ENCODE measurements at regions not wholly inside any gene's neighbourhood (a gene's known extent, or its start where the extent isn't known, plus 50 kb on each side); places are given as distances from the start of the nearest gene placed in this dataset.

DNA sequence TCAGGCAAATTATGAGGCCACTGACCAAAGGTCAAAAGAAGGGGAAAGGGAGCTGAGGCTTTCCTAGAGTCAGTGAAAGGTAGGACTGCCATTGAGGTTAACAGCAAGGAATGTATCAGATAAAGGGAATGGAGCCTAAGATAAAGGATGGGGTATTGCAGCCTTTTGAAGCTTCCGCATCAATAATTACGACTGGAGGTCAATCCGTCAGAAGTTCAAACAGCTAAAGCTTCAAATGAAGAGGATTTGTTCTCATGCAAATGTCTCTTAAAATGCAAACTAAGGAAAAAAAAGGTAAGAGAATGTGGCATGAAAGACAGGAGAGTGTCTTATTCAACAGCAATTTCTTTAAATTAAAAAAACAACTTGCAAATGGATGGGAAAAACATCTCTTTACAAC, 341.1 kb upstream of the RGMB start:
- Mint-ChIP-seq H3K36me3 (ENCODE audit: insufficient read depth, unreplicated experiment) (no peaks in the 10 kb centered on the region), H3K9me3 (ENCODE audit: low read depth, unreplicated experiment) (no peaks in the 10 kb centered on the region), H3K27ac (ENCODE audit: unreplicated experiment) (no peak overlapping the region), H3K4me3 (ENCODE audit: low read depth, unreplicated experiment) (no peak overlapping the region), H3K27me3 (ENCODE audit: unreplicated experiment) (no peaks in the 10 kb centered on the region), H3K4me1 (ENCODE audit: low read depth, unreplicated experiment) (no peaks in the 10 kb centered on the region)
- intact Hi-C loops (cut with micrococcal nuclease; ENCODE audit: unreplicated experiment): no loop called here
- DNase-seq: no peak
- TF ChIP-seq, protein P1, sequence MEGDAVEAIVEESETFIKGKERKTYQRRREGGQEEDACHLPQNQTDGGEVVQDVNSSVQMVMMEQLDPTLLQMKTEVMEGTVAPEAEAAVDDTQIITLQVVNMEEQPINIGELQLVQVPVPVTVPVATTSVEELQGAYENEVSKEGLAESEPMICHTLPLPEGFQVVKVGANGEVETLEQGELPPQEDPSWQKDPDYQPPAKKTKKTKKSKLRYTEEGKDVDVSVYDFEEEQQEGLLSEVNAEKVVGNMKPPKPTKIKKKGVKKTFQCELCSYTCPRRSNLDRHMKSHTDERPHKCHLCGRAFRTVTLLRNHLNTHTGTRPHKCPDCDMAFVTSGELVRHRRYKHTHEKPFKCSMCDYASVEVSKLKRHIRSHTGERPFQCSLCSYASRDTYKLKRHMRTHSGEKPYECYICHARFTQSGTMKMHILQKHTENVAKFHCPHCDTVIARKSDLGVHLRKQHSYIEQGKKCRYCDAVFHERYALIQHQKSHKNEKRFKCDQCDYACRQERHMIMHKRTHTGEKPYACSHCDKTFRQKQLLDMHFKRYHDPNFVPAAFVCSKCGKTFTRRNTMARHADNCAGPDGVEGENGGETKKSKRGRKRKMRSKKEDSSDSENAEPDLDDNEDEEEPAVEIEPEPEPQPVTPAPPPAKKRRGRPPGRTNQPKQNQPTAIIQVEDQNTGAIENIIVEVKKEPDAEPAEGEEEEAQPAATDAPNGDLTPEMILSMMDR (IDR thresholded peaks at IDR 0.05; ENCODE audit: unreplicated experiment): no peak
- BruUV-seq (replicated peaks): no TSS peak
- CTCF ChIA-PET: no interaction called here

DNA sequence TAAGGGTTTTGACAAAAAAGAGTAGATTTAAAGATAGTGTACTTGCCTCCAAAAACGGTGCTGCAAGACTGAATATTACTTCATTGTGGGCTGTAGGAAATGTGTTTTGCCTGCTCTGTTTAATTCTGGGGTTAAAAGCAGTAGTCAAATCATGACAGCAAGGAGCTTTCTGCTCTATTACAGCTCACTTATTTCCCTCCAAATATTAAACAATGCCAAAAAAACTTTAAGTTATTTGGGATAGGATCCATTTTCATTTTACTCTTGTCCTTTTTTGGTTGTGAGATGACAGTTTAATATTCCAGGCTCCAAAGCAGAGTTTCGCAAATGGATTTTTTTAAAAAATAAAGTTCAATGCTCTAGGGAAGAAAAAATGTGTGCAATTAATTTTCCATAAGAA, 340.4 kb upstream of the RGMB start:
- no peak for DNase-seq
- CTCF ChIA-PET: no interaction called here
- TF ChIP-seq, protein P1 (IDR thresholded peaks at IDR 0.05; ENCODE audit: unreplicated experiment): no peak
- no peaks in the 10 kb centered on the region for H3K36me3 Mint-ChIP-seq (ENCODE audit: insufficient read depth, unreplicated experiment)
- intact Hi-C loops (cut with micrococcal nuclease; ENCODE audit: unreplicated experiment): no loop called here
- no TSS peak for BruUV-seq (replicated peaks)
- no peaks in the 10 kb centered on the region for H3K4me1 Mint-ChIP-seq (ENCODE audit: low read depth, unreplicated experiment)
- no peaks in the 10 kb centered on the region for H3K27me3 Mint-ChIP-seq (ENCODE audit: unreplicated experiment)
- H3K27ac Mint-ChIP-seq (ENCODE audit: unreplicated experiment): no peak overlapping the region
- no peaks in the 10 kb centered on the region for H3K9me3 Mint-ChIP-seq (ENCODE audit: low read depth, unreplicated experiment)
- H3K4me3 Mint-ChIP-seq (ENCODE audit: low read depth, unreplicated experiment): no peak overlapping the region

DNA sequence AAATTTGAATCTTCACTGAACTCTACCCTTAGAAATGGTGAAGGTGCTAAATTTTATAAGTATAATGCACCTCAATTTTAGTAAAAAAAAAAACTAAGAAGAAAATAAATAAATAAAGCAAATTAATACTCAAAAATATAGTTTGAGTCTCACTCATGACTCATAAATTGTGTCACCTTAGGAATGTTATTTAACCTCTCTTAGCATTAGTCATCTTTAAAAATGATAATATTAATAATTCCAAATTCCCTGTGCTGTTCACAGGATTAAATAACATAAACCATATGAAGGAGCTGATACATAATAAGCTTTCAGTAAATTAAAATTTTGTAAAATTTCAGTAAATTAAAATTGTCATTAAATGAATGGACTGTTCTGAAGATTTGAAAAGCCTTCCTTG, 339.8 kb upstream of the RGMB start:
- Mint-ChIP-seq H3K36me3 (ENCODE audit: insufficient read depth, unreplicated experiment) (no peaks in the 10 kb centered on the region), H3K4me3 (ENCODE audit: low read depth, unreplicated experiment) (no peak overlapping the region), H3K4me1 (ENCODE audit: low read depth, unreplicated experiment) (no peaks in the 10 kb centered on the region), H3K27me3 (ENCODE audit: unreplicated experiment) (no peaks in the 10 kb centered on the region), H3K27ac (ENCODE audit: unreplicated experiment) (no peak overlapping the region), H3K9me3 (ENCODE audit: low read depth, unreplicated experiment) (no peaks in the 10 kb centered on the region)
- TF ChIP-seq, protein P1 (IDR thresholded peaks at IDR 0.05; ENCODE audit: unreplicated experiment): no peak
- intact Hi-C loops (cut with micrococcal nuclease; ENCODE audit: unreplicated experiment): no loop called here
- DNase-seq: no peak
- CTCF ChIA-PET: no interaction called here
- no TSS peak for BruUV-seq (replicated peaks)

DNA sequence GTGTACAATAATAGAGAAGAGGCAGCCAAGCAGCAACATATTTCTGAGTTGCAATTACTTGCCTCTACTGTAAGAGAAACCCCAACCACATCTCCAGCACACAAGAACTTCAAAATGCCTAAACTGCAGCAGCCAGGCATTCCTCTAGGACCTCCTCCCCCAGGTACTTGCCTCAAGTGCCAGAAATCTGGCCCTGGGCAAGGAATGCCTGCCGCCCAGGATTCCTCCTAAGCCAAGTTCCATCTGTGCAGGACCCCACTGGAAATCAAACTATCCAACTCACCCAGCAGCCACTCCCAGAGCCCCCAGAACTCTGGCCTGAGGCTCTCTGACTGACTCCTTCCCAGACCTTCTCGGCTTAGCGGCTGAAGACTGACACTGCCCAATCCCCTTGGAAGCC, 336.8 kb upstream of the RGMB start:
- TF ChIP-seq, protein P1 (IDR thresholded peaks at IDR 0.05; ENCODE audit: unreplicated experiment): no peak
- H3K27ac Mint-ChIP-seq (ENCODE audit: unreplicated experiment): no peak overlapping the region
- no peaks in the 10 kb centered on the region for H3K36me3 Mint-ChIP-seq (ENCODE audit: insufficient read depth, unreplicated experiment)
- H3K4me1 Mint-ChIP-seq (ENCODE audit: low read depth, unreplicated experiment): no peaks in the 10 kb centered on the region
- CTCF ChIA-PET: no interaction called here
- intact Hi-C loops (cut with micrococcal nuclease; ENCODE audit: unreplicated experiment): no loop called here
- BruUV-seq (replicated peaks): no TSS peak
- H3K9me3 Mint-ChIP-seq (ENCODE audit: low read depth, unreplicated experiment): no peaks in the 10 kb centered on the region
- DNase-seq: no peak
- H3K27me3 Mint-ChIP-seq (ENCODE audit: unreplicated experiment): no peaks in the 10 kb centered on the region
- H3K4me3 Mint-ChIP-seq (ENCODE audit: low read depth, unreplicated experiment): no peak overlapping the region

DNA sequence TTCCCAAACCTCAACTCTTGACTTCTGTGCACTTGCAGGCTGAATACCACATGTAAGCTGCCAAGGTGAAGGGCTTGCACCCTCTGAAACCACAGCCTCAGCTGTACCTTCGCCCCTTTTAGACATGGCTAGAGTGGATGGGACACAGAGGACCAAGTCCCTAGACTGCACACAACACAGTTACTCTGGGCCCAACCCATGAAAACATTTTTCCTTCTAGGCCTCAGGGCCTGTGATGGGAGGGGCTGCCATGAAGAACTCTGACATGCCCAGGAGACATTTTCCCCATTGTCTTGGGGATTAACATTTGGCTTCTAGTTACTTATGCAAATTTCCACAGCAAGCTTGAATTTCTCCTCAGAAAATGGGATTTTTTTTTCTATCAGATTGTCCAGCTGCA, 331.0 kb upstream of the RGMB start:
- Mint-ChIP-seq H3K27me3 (ENCODE audit: unreplicated experiment) (no peaks in the 10 kb centered on the region), H3K36me3 (ENCODE audit: insufficient read depth, unreplicated experiment) (no peaks in the 10 kb centered on the region), H3K4me1 (ENCODE audit: low read depth, unreplicated experiment) (no peaks in the 10 kb centered on the region), H3K4me3 (ENCODE audit: low read depth, unreplicated experiment) (no peak overlapping the region), H3K27ac (ENCODE audit: unreplicated experiment) (no peak overlapping the region), H3K9me3 (ENCODE audit: low read depth, unreplicated experiment) (peaks cover 7% of the 10 kb centered on the region)
- TF ChIP-seq, protein P1 (IDR thresholded peaks at IDR 0.05; ENCODE audit: unreplicated experiment): no peak
- CTCF ChIA-PET: no interaction called here
- intact Hi-C loops (cut with micrococcal nuclease; ENCODE audit: unreplicated experiment): no loop called here
- BruUV-seq (replicated peaks): no TSS peak
- DNase-seq: no peak
